A673 (cell line): ENCODE measurements at regions not wholly inside any gene's neighbourhood (a gene's known extent, or its start where the extent isn't known, plus 50 kb on each side); places are given as distances from the start of the nearest gene placed in this dataset.

Source experiments
- BruUV-seq: library from RNA; stranded (reverse); fragments of 400-500 nt; replicated peaks from 2 replicates; lab custom pipeline; 2021; lab: Mats Ljungman, UMichigan
- CTCF ChIA-PET: fragments of 300-600 bp; sonication (Branson Sonifier 250); formaldehyde crosslinking; loops from one replicate; lab custom pipeline; 2022; ENCODE audit warnings: antibody characterized with exemption; lab: Charles Lee
- POLR2A ChIA-PET: fragments of 300-600 bp; sonication (Branson Sonifier 250); formaldehyde crosslinking; loops from one replicate; lab custom pipeline; 2022; ENCODE audit warnings: antibody characterized with exemption; ENCODE audit not compliant: low non-redundant PET; lab: Charles Lee
- DNase-seq: peaks from one replicate; pipeline ENCODE4 v3.0.0-alpha.2; 2015; ENCODE audit warnings: low spot score
- H3K27ac ChIP-seq: fragments of 200-600 bp; sonication (generic); 2 replicates; pipeline ENCODE4 v1.5.1; 2016; ENCODE audit warnings: mixed run types, low read depth, mild to moderate bottlenecking, mixed read lengths, antibody characterized with exemption, low read length; ENCODE audit not compliant: poor library complexity, severe bottlenecking
- H3K27me3 ChIP-seq: fragments of 200-600 bp; sonication (generic); replicated peaks from 2 replicates; pipeline ENCODE4 v1.6.1; 2017; ENCODE audit warnings: mixed run types, low read depth, mild to moderate bottlenecking, mixed read lengths, antibody characterized with exemption, low read length; ENCODE audit not compliant: insufficient read depth, poor library complexity
- H3K36me3 ChIP-seq: fragments of 200-600 bp; sonication (generic); 2 replicates; pipeline ENCODE4 v1.6.1; 2016; ENCODE audit warnings: mixed run types, mild to moderate bottlenecking, mixed read lengths, antibody characterized with exemption, low read length; ENCODE audit not compliant: insufficient read depth, poor library complexity, severe bottlenecking
- H3K4me1 ChIP-seq: fragments of 200-600 bp; sonication (generic); 2 replicates; pipeline ENCODE4 v1.6.1; 2017; ENCODE audit warnings: mixed run types, mild to moderate bottlenecking, mixed read lengths, antibody characterized with exemption, low read length; ENCODE audit not compliant: insufficient read depth, poor library complexity, severe bottlenecking
- H3K4me3 ChIP-seq: fragments of 200-600 bp; sonication (generic); 2 replicates; pipeline ENCODE4 v1.5.1; 2016; ENCODE audit warnings: low read depth, mixed run types, mild to moderate bottlenecking, mixed read lengths, low read length; ENCODE audit not compliant: poor library complexity, severe bottlenecking
- H3K9me3 ChIP-seq: fragments of 200-600 bp; sonication (generic); 2 replicates; pipeline ENCODE4 v1.6.1; 2016; ENCODE audit warnings: mixed run types, low read depth, mild to moderate bottlenecking, mixed read lengths, antibody characterized with exemption, low read length; ENCODE audit not compliant: poor library complexity, severe bottlenecking
- EZH2 ChIP-seq: fragments of 200-600 bp; sonication (generic); IDR thresholded peaks from 2 replicates; pipeline ENCODE4 v1.6.1; 2017; ENCODE audit warnings: borderline replicate concordance, low read depth, mild to moderate bottlenecking, mixed read lengths, antibody characterized with exemption, low read length; ENCODE audit not compliant: poor library complexity, severe bottlenecking
- intact Hi-C: fragments of 100-400 bp; cut with micrococcal nuclease; formaldehyde crosslinking; loops from one replicate; pipeline ENCODE4 v1.10.0; 2022; ENCODE audit not compliant: unreplicated experiment
- TF ChIP-seq, protein P1 (sequence below): fragments of 300-800, 200-600 bp; sonication (generic); conservative IDR thresholded peaks from 2 replicates; pipeline ENCODE4 v1.5.1; 2017; ENCODE audit warnings: low read depth, mild to moderate bottlenecking, antibody characterized with exemption, low read length, moderate library complexity, mixed read lengths

DNA sequence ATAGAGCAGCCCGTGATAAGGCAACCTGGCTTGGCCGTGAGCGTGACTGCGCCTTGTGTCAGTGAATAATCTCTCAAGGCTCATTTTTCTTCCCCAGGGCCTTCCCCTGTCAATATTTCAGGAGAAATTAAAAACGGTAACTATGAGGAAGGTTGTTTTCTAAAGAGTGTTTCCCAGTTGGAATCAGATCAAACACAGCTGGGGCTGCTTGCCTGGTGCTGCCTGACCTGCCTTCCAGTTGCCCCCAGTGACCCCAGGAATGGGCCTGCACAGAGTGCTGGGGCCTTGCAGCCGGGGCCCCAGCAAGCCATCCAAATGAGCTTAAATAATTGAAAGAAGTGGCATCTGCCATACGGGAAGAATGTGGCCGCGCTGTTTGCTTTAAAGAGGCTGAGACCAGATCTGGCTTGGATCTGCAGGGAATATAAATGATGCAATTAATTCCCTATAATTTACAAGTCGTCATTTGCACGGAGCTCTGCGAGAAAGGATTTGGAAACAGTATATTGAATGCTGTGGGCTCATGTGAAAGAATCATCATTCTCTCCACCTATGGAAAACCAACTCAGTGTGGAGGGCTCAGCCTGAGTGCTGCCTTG is 203.9 kb downstream of the C1orf94 start:
- intact Hi-C loops, result no loop called here
- ChIA-PET POLR2A (no interaction called here), CTCF (no interaction called here)
- no peak overlapping the region for H3K4me3 ChIP-seq
- no TSS peak for BruUV-seq
- H3K4me1 ChIP-seq, result no peaks in the 10 kb centered on the region
- H3K27me3 ChIP-seq, result peaks cover 40% of the 10 kb centered on the region
- H3K9me3 ChIP-seq, result no peaks in the 10 kb centered on the region
- no peaks in the 10 kb centered on the region for H3K36me3 ChIP-seq
- TF ChIP-seq, protein P1, sequence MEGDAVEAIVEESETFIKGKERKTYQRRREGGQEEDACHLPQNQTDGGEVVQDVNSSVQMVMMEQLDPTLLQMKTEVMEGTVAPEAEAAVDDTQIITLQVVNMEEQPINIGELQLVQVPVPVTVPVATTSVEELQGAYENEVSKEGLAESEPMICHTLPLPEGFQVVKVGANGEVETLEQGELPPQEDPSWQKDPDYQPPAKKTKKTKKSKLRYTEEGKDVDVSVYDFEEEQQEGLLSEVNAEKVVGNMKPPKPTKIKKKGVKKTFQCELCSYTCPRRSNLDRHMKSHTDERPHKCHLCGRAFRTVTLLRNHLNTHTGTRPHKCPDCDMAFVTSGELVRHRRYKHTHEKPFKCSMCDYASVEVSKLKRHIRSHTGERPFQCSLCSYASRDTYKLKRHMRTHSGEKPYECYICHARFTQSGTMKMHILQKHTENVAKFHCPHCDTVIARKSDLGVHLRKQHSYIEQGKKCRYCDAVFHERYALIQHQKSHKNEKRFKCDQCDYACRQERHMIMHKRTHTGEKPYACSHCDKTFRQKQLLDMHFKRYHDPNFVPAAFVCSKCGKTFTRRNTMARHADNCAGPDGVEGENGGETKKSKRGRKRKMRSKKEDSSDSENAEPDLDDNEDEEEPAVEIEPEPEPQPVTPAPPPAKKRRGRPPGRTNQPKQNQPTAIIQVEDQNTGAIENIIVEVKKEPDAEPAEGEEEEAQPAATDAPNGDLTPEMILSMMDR, result no peak
- TF ChIP-seq EZH2, result no peak
- DNase-seq, result no peak
- no peak overlapping the region for H3K27ac ChIP-seq

DNA sequence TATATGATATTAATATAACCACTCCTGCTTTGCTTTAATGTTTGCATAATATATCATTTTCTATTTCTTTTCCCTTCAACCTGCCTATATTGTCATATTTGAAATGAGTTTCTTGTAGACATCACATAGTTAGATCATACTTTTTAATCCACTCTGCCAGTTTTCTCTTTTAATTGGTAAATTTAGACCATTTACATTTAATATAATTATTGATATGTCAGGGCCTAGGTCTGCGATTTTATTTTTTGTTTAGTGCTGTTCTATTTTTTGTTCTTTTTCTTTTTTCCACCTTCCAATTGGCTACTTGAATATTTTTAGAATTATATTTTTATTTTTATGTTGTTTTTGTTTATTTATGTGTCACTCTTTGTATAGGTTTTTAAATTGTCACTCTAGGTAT is 213.3 kb downstream of the C1orf94 start:
- H3K9me3 ChIP-seq, result no peaks in the 10 kb centered on the region
- H3K4me1 ChIP-seq, result no peaks in the 10 kb centered on the region
- no peaks in the 10 kb centered on the region for H3K36me3 ChIP-seq
- H3K27ac ChIP-seq, result no peak overlapping the region
- H3K27me3 ChIP-seq, result peaks cover 20% of the 10 kb centered on the region
- ChIA-PET CTCF (no interaction called here), POLR2A (no interaction called here)
- H3K4me3 ChIP-seq, result no peak overlapping the region
- TF ChIP-seq EZH2, result no peak
- TF ChIP-seq, protein P1, result no peak
- no TSS peak for BruUV-seq
- no peak for DNase-seq
- intact Hi-C loops, result no loop called here

DNA sequence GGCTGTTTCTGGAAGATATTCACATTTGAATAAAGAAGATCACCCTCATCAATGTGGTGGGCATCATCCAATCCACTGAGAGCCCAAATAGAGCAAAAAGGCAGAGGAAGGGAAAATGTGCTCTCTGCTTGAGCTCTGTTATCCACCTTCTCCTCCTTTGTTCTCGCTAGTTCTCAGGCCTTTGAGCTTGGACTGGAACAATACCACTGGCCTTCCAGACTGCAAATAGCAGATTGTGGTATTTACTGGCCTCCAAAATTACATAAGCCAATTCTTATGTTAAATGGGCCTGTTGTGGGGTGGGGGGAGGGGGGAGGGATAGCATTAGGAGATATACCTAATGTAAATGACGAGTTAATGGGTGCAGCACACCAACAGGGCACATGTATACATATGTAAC is 219.3 kb downstream of the C1orf94 start:
- TF ChIP-seq, protein P1, result no peak
- TF ChIP-seq EZH2, result no peak
- H3K4me3 ChIP-seq, result no peak overlapping the region
- ChIA-PET CTCF (no interaction called here), POLR2A (no interaction called here)
- no TSS peak for BruUV-seq
- H3K27ac ChIP-seq, result no peak overlapping the region
- intact Hi-C loops, result no loop called here
- no peaks in the 10 kb centered on the region for H3K4me1 ChIP-seq
- no peaks in the 10 kb centered on the region for H3K36me3 ChIP-seq
- no peaks in the 10 kb centered on the region for H3K9me3 ChIP-seq
- peaks cover 10% of the 10 kb centered on the region for H3K27me3 ChIP-seq
- no peak for DNase-seq
